ENCODE measurements at regions not wholly inside any gene's neighbourhood (a gene's known extent, or its start where the extent isn't known, plus 50 kb on each side); places are given as distances from the start of the nearest gene placed in this dataset.
"Not testable (repeated sequence)": the region's sequence is repeated elsewhere in the genome, so short reads cannot be mapped to it uniquely, and the experiment has no call there.

GRCh38 chr7:33792547-33793105 lies 112.7 kb upstream of the BMPER start:
- Histone ChIP-seq H3K27me3 (ENCODE audit: insufficient read depth, low read depth, severe bottlenecking) (no peaks in the 10 kb centered on the region), H3K4me3 (ENCODE audit: low read depth, low read length) (no peak overlapping the region), H3K27ac (no peak overlapping the region), H3K9me3 (ENCODE audit: severe bottlenecking) (peaks cover 3% of the 10 kb centered on the region), H3K36me3 (no peaks in the 10 kb centered on the region)
- DNase-seq = no peak
- TF ChIP-seq CTCF (IDR thresholded peaks at IDR 0.05; ENCODE audit: low read depth, low read length) = no peak

- TF ChIP-seq CTCF (IDR thresholded peaks at IDR 0.05; ENCODE audit: low read depth, low read length) = no peak
- H3K9me3 ChIP-seq (ENCODE audit: severe bottlenecking) = peaks cover 3% of the 10 kb centered on the region
- no peaks in the 10 kb centered on the region for H3K36me3 ChIP-seq
- no peak overlapping the region for H3K27ac ChIP-seq
- no peaks in the 10 kb centered on the region for H3K27me3 ChIP-seq (ENCODE audit: insufficient read depth, low read depth, severe bottlenecking)
- no peak for DNase-seq
- H3K4me3 ChIP-seq (ENCODE audit: low read depth, low read length) = no peak overlapping the region
Measured at GRCh38 chr7:33793616-33794015, 111.7 kb upstream of the BMPER start.

GRCh38 chr7:33794419-33794818 lies 110.9 kb upstream of the BMPER start:
- Histone ChIP-seq H3K36me3 (no peaks in the 10 kb centered on the region), H3K9me3 (ENCODE audit: severe bottlenecking) (peaks cover 3% of the 10 kb centered on the region), H3K27ac (no peak overlapping the region), H3K4me3 (ENCODE audit: low read depth, low read length) (no peak overlapping the region), H3K27me3 (ENCODE audit: insufficient read depth, low read depth, severe bottlenecking) (no peaks in the 10 kb centered on the region)
- no peak for TF ChIP-seq CTCF (IDR thresholded peaks at IDR 0.05; ENCODE audit: low read depth, low read length)
- DNase-seq = no peak

- H3K9me3 ChIP-seq (ENCODE audit: severe bottlenecking) = peaks cover 3% of the 10 kb centered on the region
- no peak for DNase-seq
- no peak overlapping the region for H3K4me3 ChIP-seq (ENCODE audit: low read depth, low read length)
- no peaks in the 10 kb centered on the region for H3K36me3 ChIP-seq
- H3K27me3 ChIP-seq (ENCODE audit: insufficient read depth, low read depth, severe bottlenecking) = no peaks in the 10 kb centered on the region
- no peak overlapping the region for H3K27ac ChIP-seq
- no peak for TF ChIP-seq CTCF (IDR thresholded peaks at IDR 0.05; ENCODE audit: low read depth, low read length)
Measured at GRCh38 chr7:33794959-33795358, 110.4 kb upstream of the BMPER start.

GRCh38 chr7:33796538-33796937 lies 108.8 kb upstream of the BMPER start:
- H3K27me3 ChIP-seq (ENCODE audit: insufficient read depth, low read depth, severe bottlenecking) = no peaks in the 10 kb centered on the region
- no peaks in the 10 kb centered on the region for H3K36me3 ChIP-seq
- no peak for DNase-seq
- no peak overlapping the region for H3K27ac ChIP-seq
- H3K4me3 ChIP-seq (ENCODE audit: low read depth, low read length) = no peak overlapping the region
- no peak for TF ChIP-seq CTCF (IDR thresholded peaks at IDR 0.05; ENCODE audit: low read depth, low read length)
- H3K9me3 ChIP-seq (ENCODE audit: severe bottlenecking) = peaks cover 3% of the 10 kb centered on the region

GRCh38 chr7:33797512-33797911 lies 107.8 kb upstream of the BMPER start:
- DNase-seq; H3K4me3 ChIP-seq (ENCODE audit: low read depth, low read length); H3K36me3 ChIP-seq; H3K9me3 ChIP-seq (ENCODE audit: severe bottlenecking); H3K27ac ChIP-seq; H3K27me3 ChIP-seq (ENCODE audit: insufficient read depth, low read depth, severe bottlenecking): not testable (repeated sequence)
